ENCODE measurements at regions not wholly inside any gene's neighbourhood (a gene's known extent, or its start where the extent isn't known, plus 50 kb on each side); places are given as distances from the start of the nearest gene placed in this dataset.
"Not testable (repeated sequence)": the region's sequence is repeated elsewhere in the genome, so short reads cannot be mapped to it uniquely, and the experiment has no call there.

GRCh38 chr16:8030004-8030403 lies 560.3 kb downstream of the TMEM114 start:
- H3K9me3 Mint-ChIP-seq: peaks cover 10 to 12% of the 10 kb centered on the region in 2 donors
- ATAC-seq, H3K27me3 Mint-ChIP-seq, H3K4me3 Mint-ChIP-seq, H3K4me1 Mint-ChIP-seq, H3K27ac Mint-ChIP-seq, DNase-seq: not testable (repeated sequence)

- Mint-ChIP-seq H3K4me3 (no peak overlapping the region), H3K27me3 (no peaks in the 10 kb centered on the region), H3K27ac (no peak overlapping the region), H3K9me3 (peaks cover 16 to 18% of the 10 kb centered on the region in 2 donors), H3K4me1 (no peaks in the 10 kb centered on the region)
- DNase-seq (no peak), ATAC-seq (no peak)
These were observed 563.9 kb downstream of the TMEM114 start for GRCh38 chr16:8026450-8026849.

GRCh38 chr16:8023326-8023725 lies 567.0 kb downstream of the TMEM114 start:
- Mint-ChIP-seq H3K9me3 (peaks cover 9 to 24% of the 10 kb centered on the region in 2 donors), H3K4me1 (no peaks in the 10 kb centered on the region), H3K27me3 (no peaks in the 10 kb centered on the region), H3K4me3 (no peak overlapping the region), H3K27ac (no peak overlapping the region)
- DNase-seq (no peak), ATAC-seq (no peak)

GRCh38 chr16:8005096-8005860 lies 585.0 kb downstream of the TMEM114 start:
- Mint-ChIP-seq H3K4me3 (no peak overlapping the region), H3K9me3 (peaks cover 22 to 23% of the 10 kb centered on the region in 2 donors), H3K27me3 (no peaks in the 10 kb centered on the region), H3K27ac (no peak overlapping the region), H3K4me1 (no peaks in the 10 kb centered on the region)
- DNase-seq: no peak
- ATAC-seq: no peak

- ATAC-seq: no peak
- H3K27me3 Mint-ChIP-seq: no peaks in the 10 kb centered on the region
These were observed 591.4 kb downstream of the TMEM114 start for GRCh38 chr16:7998789-7999453.

GRCh38 chr16:7997966-7998365 lies 592.3 kb downstream of the TMEM114 start:
- peaks cover 22 to 25% of the 10 kb centered on the region in 2 donors for H3K9me3 Mint-ChIP-seq
- ATAC-seq (no peak), DNase-seq (no peak)
- H3K4me3 Mint-ChIP-seq: no peak overlapping the region
- no peak overlapping the region for H3K27ac Mint-ChIP-seq
- no peaks in the 10 kb centered on the region for H3K4me1 Mint-ChIP-seq
- no peaks in the 10 kb centered on the region for H3K27me3 Mint-ChIP-seq

More at GRCh38 chr16:7998789-7999453, 591.4 kb downstream of the TMEM114 start:
- DNase-seq: no peak
- H3K4me1 Mint-ChIP-seq: no peaks in the 10 kb centered on the region
- no peak overlapping the region for H3K4me3 Mint-ChIP-seq
- H3K9me3 Mint-ChIP-seq: peaks cover 20 to 29% of the 10 kb centered on the region in 2 donors
- no peak overlapping the region for H3K27ac Mint-ChIP-seq

GRCh38 chr16:7992616-7993015 lies 597.7 kb downstream of the TMEM114 start:
- ATAC-seq (no peak), DNase-seq (no peak)
- H3K27ac Mint-ChIP-seq: no peak overlapping the region
- H3K4me1 Mint-ChIP-seq: no peaks in the 10 kb centered on the region
- H3K27me3 Mint-ChIP-seq: no peaks in the 10 kb centered on the region
- peaks cover under 1 to 10% of the 10 kb centered on the region in 2 donors for H3K9me3 Mint-ChIP-seq
- H3K4me3 Mint-ChIP-seq: no peak overlapping the region

GRCh38 chr16:7990626-7991260 lies 599.6 kb downstream of the TMEM114 start:
- Mint-ChIP-seq H3K27me3 (no peaks in the 10 kb centered on the region), H3K4me1 (no peaks in the 10 kb centered on the region), H3K4me3 (no peak overlapping the region), H3K9me3 (peaks cover 7 to 10% of the 10 kb centered on the region in 2 donors), H3K27ac (no peak overlapping the region)
- DNase-seq (no peak), ATAC-seq (no peak)

GRCh38 chr16:7983676-7984075 lies 606.6 kb downstream of the TMEM114 start:
- DNase-seq: no peak
- Mint-ChIP-seq H3K4me1 (no peaks in the 10 kb centered on the region), H3K4me3 (no peak overlapping the region), H3K27ac (no peak overlapping the region), H3K9me3 (peaks cover 4 to 13% of the 10 kb centered on the region in 2 donors), H3K27me3 (no peaks in the 10 kb centered on the region)
- no peak for ATAC-seq

- peaks cover 4 to 13% of the 10 kb centered on the region in 2 donors for H3K9me3 Mint-ChIP-seq
- H3K4me1 Mint-ChIP-seq: no peaks in the 10 kb centered on the region
These were observed 610.2 kb downstream of the TMEM114 start for GRCh38 chr16:7980133-7980483.

GRCh38 chr16:7979448-7980132 lies 610.7 kb downstream of the TMEM114 start:
- no peaks in the 10 kb centered on the region for H3K27me3 Mint-ChIP-seq
- H3K4me1 Mint-ChIP-seq: no peaks in the 10 kb centered on the region
- no peak overlapping the region for H3K4me3 Mint-ChIP-seq
- H3K9me3 Mint-ChIP-seq: peaks cover 4 to 17% of the 10 kb centered on the region in 2 donors
- DNase-seq: no peak
- ATAC-seq: no peak
- no peak overlapping the region for H3K27ac Mint-ChIP-seq

More at GRCh38 chr16:7980133-7980483, 610.2 kb downstream of the TMEM114 start:
- H3K27ac Mint-ChIP-seq: no peak overlapping the region
- ATAC-seq: no peak
- no peak overlapping the region for H3K4me3 Mint-ChIP-seq
- DNase-seq: no peak
- no peaks in the 10 kb centered on the region for H3K27me3 Mint-ChIP-seq

GRCh38 chr16:7976563-7976962 lies 613.7 kb downstream of the TMEM114 start:
- no peak overlapping the region for H3K27ac Mint-ChIP-seq
- no peaks in the 10 kb centered on the region for H3K4me1 Mint-ChIP-seq
- H3K4me3 Mint-ChIP-seq: no peak overlapping the region
- DNase-seq: no peak
- peaks cover 8 to 19% of the 10 kb centered on the region in 2 donors for H3K9me3 Mint-ChIP-seq
- no peaks in the 10 kb centered on the region for H3K27me3 Mint-ChIP-seq
- ATAC-seq: no peak

GRCh38 chr16:7976125-7976524 lies 614.2 kb downstream of the TMEM114 start:
- ATAC-seq (no peak), DNase-seq (no peak)
- no peaks in the 10 kb centered on the region for H3K4me1 Mint-ChIP-seq
- H3K27me3 Mint-ChIP-seq: no peaks in the 10 kb centered on the region
- no peak overlapping the region for H3K27ac Mint-ChIP-seq
- H3K9me3 Mint-ChIP-seq: peaks cover 8 to 19% of the 10 kb centered on the region in 2 donors
- no peak overlapping the region for H3K4me3 Mint-ChIP-seq

GRCh38 chr16:7967996-7968509 lies 622.3 kb downstream of the TMEM114 start:
- DNase-seq: no peak
- H3K4me3 Mint-ChIP-seq: no peak overlapping the region
- H3K27ac Mint-ChIP-seq: no peak overlapping the region
- peaks cover 8% of the 10 kb centered on the region in 2 donors for H3K9me3 Mint-ChIP-seq
- H3K27me3 Mint-ChIP-seq: no peaks in the 10 kb centered on the region
- ATAC-seq: no peak
- H3K4me1 Mint-ChIP-seq: no peaks in the 10 kb centered on the region

GRCh38 chr16:7964744-7965143 lies 625.6 kb downstream of the TMEM114 start:
- Mint-ChIP-seq H3K27ac (no peak overlapping the region), H3K4me1 (no peaks in the 10 kb centered on the region), H3K9me3 (peaks cover 6 to 8% of the 10 kb centered on the region in 2 donors), H3K27me3 (no peaks in the 10 kb centered on the region), H3K4me3 (no peak overlapping the region)
- DNase-seq: no peak
- ATAC-seq: no peak

Measured in stimulated activated naive CD8-positive, alpha-beta T cell treated with anti-CD3 and anti-CD28 coated beads, Interleukin-15, amount 100 ng/mL, for 72 hours (primary cell).